ENCODE measurements at regions not wholly inside any gene's neighbourhood (a gene's known extent, or its start where the extent isn't known, plus 50 kb on each side); places are given as distances from the start of the nearest gene placed in this dataset.

- Histone ChIP-seq H3K79me2 (ENCODE audit: control insufficient read depth, insufficient read depth, low read length) (no peaks in the 10 kb centered on the region), H3K27me3 (ENCODE audit: control insufficient read depth in 2 of 2, insufficient read depth in 2 of 2, low read length in 2 of 2) (peaks cover 9 to 15% of the 10 kb centered on the region in 2 experiments), H2AFZ (ENCODE audit: low read depth, low read length) (no peak overlapping the region), H3K9ac (replicated peaks; ENCODE audit: extremely low read depth, insufficient read depth, low read length) (no peak overlapping the region), H3K9me1 (replicated peaks; ENCODE audit: control insufficient read depth, extremely low read depth, insufficient read depth, low read length) (no peaks in the 10 kb centered on the region), H3K4me1 (ENCODE audit: control insufficient read depth, extremely low read depth, insufficient read depth, low read length) (no peaks in the 10 kb centered on the region), H3K4me3 (replicated peaks in 1 of 3; ENCODE audit: insufficient read depth in 1 of 3, low read depth in 1 of 3, low read length in 3 of 3) (no peak overlapping the region), H4K20me1 (replicated peaks; ENCODE audit: control insufficient read depth, extremely low read depth, insufficient read depth, low read length) (no peaks in the 10 kb centered on the region), H3K9me3 (replicated peaks; ENCODE audit: control insufficient read depth, insufficient read depth, low read length) (no peaks in the 10 kb centered on the region), H3K4me2 (ENCODE audit: insufficient read depth, low read length) (no peak overlapping the region), H3K27ac (ENCODE audit: insufficient read depth, low read depth, low read length) (no peak overlapping the region), H3K36me3 (ENCODE audit: control insufficient read depth in 2 of 2, extremely low read depth in 1 of 2, insufficient read depth in 2 of 2, low read length in 2 of 2) (no peaks in the 10 kb centered on the region)
- intact Hi-C loops (cut with micrococcal nuclease), result no loop called here
- dilution Hi-C loops (cut with MboI; ENCODE audit: extremely low pct_ligation_motif_present, low sequenced_read_pairs), result no loop called here
- ChIA-PET POLR2A (no interaction called here), CTCF (interaction anchor here (2.9 kb wide), 1 partner anchor 14 kb away, joined by 8 read pairs; no protein-coding TSS in a partner anchor)
- DNase-seq (ENCODE audit: low read depth, low spot score) (no peak), FAIRE-seq (no peak)
- no TSS peak for BruUV-seq (replicated peaks)
- TF ChIP-seq POLR2AphosphoS5 (IDR thresholded peaks at IDR 0.05; ENCODE audit: insufficient read depth, low read depth, low read length) (no peak), CTCF (IDR thresholded peaks at IDR 0.05; ENCODE audit: extremely low read depth in 1 of 2, insufficient read depth in 1 of 2, low read depth in 1 of 2, low read length in 2 of 2) (no peak), POLR2A (IDR thresholded peaks at IDR 0.05; ENCODE audit: low read depth, low read length) (no peak), FOS (IDR thresholded peaks at IDR 0.05; ENCODE audit: borderline replicate concordance, insufficient read depth, low read length) (no peak)
These were observed 146.9 kb downstream of the EVX1 start for GRCh38 chr7:27389496-27389895.

DNA sequence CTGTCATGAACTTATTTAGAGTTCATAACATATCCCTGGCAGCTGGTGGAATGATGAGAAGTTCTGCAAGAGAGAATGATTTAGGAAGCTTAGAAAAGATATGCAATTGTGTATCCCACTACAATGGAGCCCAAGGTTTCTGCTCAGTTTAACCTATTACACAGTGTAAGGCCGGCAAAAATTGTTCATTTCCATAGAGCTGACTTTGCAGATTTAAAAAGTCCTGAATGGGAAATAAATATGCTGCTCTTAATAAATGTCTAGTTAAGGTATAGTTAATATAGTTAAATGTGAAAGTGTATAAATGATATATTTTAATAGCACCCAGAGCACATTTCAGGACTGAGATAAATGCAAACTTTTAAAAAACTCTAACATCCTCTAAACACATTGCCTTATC is 149.9 kb downstream of the EVX1 start:
- BruUV-seq (replicated peaks), result no TSS peak
- Histone ChIP-seq H3K9me3 (replicated peaks; ENCODE audit: control insufficient read depth, insufficient read depth, low read length) (no peaks in the 10 kb centered on the region), H3K4me3 (replicated peaks in 1 of 3; ENCODE audit: insufficient read depth in 1 of 3, low read depth in 1 of 3, low read length in 3 of 3) (no peak overlapping the region), H3K36me3 (ENCODE audit: control insufficient read depth in 2 of 2, extremely low read depth in 1 of 2, insufficient read depth in 2 of 2, low read length in 2 of 2) (no peaks in the 10 kb centered on the region), H3K79me2 (ENCODE audit: control insufficient read depth, insufficient read depth, low read length) (no peaks in the 10 kb centered on the region), H2AFZ (ENCODE audit: low read depth, low read length) (no peak overlapping the region), H3K9me1 (replicated peaks; ENCODE audit: control insufficient read depth, extremely low read depth, insufficient read depth, low read length) (no peaks in the 10 kb centered on the region), H4K20me1 (replicated peaks; ENCODE audit: control insufficient read depth, extremely low read depth, insufficient read depth, low read length) (no peaks in the 10 kb centered on the region), H3K9ac (replicated peaks; ENCODE audit: extremely low read depth, insufficient read depth, low read length) (no peak overlapping the region), H3K4me2 (ENCODE audit: insufficient read depth, low read length) (no peak overlapping the region), H3K4me1 (ENCODE audit: control insufficient read depth, extremely low read depth, insufficient read depth, low read length) (no peaks in the 10 kb centered on the region), H3K27me3 (ENCODE audit: control insufficient read depth in 2 of 2, insufficient read depth in 2 of 2, low read length in 2 of 2) (peaks cover 6 to 15% of the 10 kb centered on the region in 2 experiments), H3K27ac (ENCODE audit: insufficient read depth, low read depth, low read length) (no peak overlapping the region)
- ChIA-PET CTCF (no interaction called here), POLR2A (no interaction called here)
- dilution Hi-C loops (cut with MboI; ENCODE audit: extremely low pct_ligation_motif_present, low sequenced_read_pairs) (no loop called here), intact Hi-C loops (cut with micrococcal nuclease) (no loop called here)
- no peak for DNase-seq (ENCODE audit: low read depth, low spot score)
- TF ChIP-seq JUN (IDR thresholded peaks at IDR 0.05; ENCODE audit: borderline replicate concordance, insufficient read depth, insufficient read length, low read depth), result no peak
- no peak for TF ChIP-seq POLR2AphosphoS5 (IDR thresholded peaks at IDR 0.05; ENCODE audit: insufficient read depth, low read depth, low read length)
- FAIRE-seq, result no peak
